ENCODE measurements at regions not wholly inside any gene's neighbourhood (a gene's known extent, or its start where the extent isn't known, plus 50 kb on each side); places are given as distances from the start of the nearest gene placed in this dataset.
"Not testable (repeated sequence)": the region's sequence is repeated elsewhere in the genome, so short reads cannot be mapped to it uniquely, and the experiment has no call there.

GRCh38 chrX:138849521-138849920 lies 138.0 kb upstream of the FGF13 start:
- no peak for DNase-seq (ENCODE audit: low read depth, low spot score)
- H3K4me3 ChIP-seq (ENCODE audit: low read length), result no peak overlapping the region

- no peak for DNase-seq (ENCODE audit: low read depth, low spot score)
These were observed 136.4 kb upstream of the FGF13 start for GRCh38 chrX:138847930-138848329.

GRCh38 chrX:138845786-138846185 lies 134.3 kb upstream of the FGF13 start:
- H3K4me3 ChIP-seq (ENCODE audit: low read length), result no peak overlapping the region
- DNase-seq (ENCODE audit: low read depth, low spot score), result no peak

More at GRCh38 chrX:138847930-138848329, 136.4 kb upstream of the FGF13 start:
- H3K4me3 ChIP-seq (ENCODE audit: low read length), result no peak overlapping the region

- not testable (repeated sequence) for H3K4me3 ChIP-seq (ENCODE audit: low read length); DNase-seq (ENCODE audit: low read depth, low spot score)
These were observed 95.9 kb upstream of the FGF13 start for GRCh38 chrX:138807400-138807799.

- H3K4me3 ChIP-seq (ENCODE audit: low read length), result no peak overlapping the region
- no peak for DNase-seq (ENCODE audit: low read depth, low spot score)
These were observed 82.7 kb upstream of the FGF13 start for GRCh38 chrX:138794246-138794645.

- DNase-seq (ENCODE audit: low read depth, low spot score), result no peak
- no peak overlapping the region for H3K4me3 ChIP-seq (ENCODE audit: low read length)
These were observed 80.0 kb upstream of the FGF13 start for GRCh38 chrX:138791551-138791950.

- DNase-seq (ENCODE audit: low read depth, low spot score), result no peak
- no peak overlapping the region for H3K4me3 ChIP-seq (ENCODE audit: low read length)
These were observed 77.3 kb upstream of the FGF13 start for GRCh38 chrX:138788771-138789170.

GRCh38 chrX:138778576-138778909 lies 67.0 kb upstream of the FGF13 start:
- not testable (repeated sequence) for DNase-seq (ENCODE audit: low read depth, low spot score); H3K4me3 ChIP-seq (ENCODE audit: low read length)

- not testable (repeated sequence) for H3K4me3 ChIP-seq (ENCODE audit: low read length); DNase-seq (ENCODE audit: low read depth, low spot score)
These were observed 66.5 kb upstream of the FGF13 start for GRCh38 chrX:138777908-138778575.

GRCh38 chrX:138777230-138777629 lies 65.7 kb upstream of the FGF13 start:
- no peak for DNase-seq (ENCODE audit: low read depth, low spot score)
- H3K4me3 ChIP-seq (ENCODE audit: low read length), result no peak overlapping the region

GRCh38 chrX:138775517-138775916 lies 64.0 kb upstream of the FGF13 start:
- no peak overlapping the region for H3K4me3 ChIP-seq (ENCODE audit: low read length)
- peak; percentile 2 for DNase-seq (ENCODE audit: low read depth, low spot score)

GRCh38 chrX:138771047-138771446 lies 59.5 kb upstream of the FGF13 start:
- no peak for DNase-seq (ENCODE audit: low read depth, low spot score)
- no peak overlapping the region for H3K4me3 ChIP-seq (ENCODE audit: low read length)

- no peak for DNase-seq (ENCODE audit: low read depth, low spot score)
- no peak overlapping the region for H3K4me3 ChIP-seq (ENCODE audit: low read length)
These were observed 58.4 kb upstream of the FGF13 start for GRCh38 chrX:138769918-138770317.

GRCh38 chrX:138765051-138765450 lies 53.5 kb upstream of the FGF13 start:
- no peak for DNase-seq (ENCODE audit: low read depth, low spot score)
- H3K4me3 ChIP-seq (ENCODE audit: low read length), result no peak overlapping the region

- no peak overlapping the region for H3K4me3 ChIP-seq (ENCODE audit: low read length)
- no peak for DNase-seq (ENCODE audit: low read depth, low spot score)
These were observed 52.2 kb upstream of the FGF13 start for GRCh38 chrX:138763761-138764160.

GRCh38 chrX:138761380-138761779 lies 49.9 kb upstream of the FGF13 start:
- no peak overlapping the region for H3K4me3 ChIP-seq (ENCODE audit: low read length)
- no peak for DNase-seq (ENCODE audit: low read depth, low spot score)
